Spinal cord (tissue), 9 donors: ENCODE measurements at regions not wholly inside any gene's neighbourhood (a gene's known extent, or its start where the extent isn't known, plus 50 kb on each side); places are given as distances from the start of the nearest gene placed in this dataset.

Experiments used
- DNase-seq, 6 donors: peaks; one replicate each; pipeline versions ENCODE4 v3.0.0 to v3.0.0-alpha.2; 2013 to 2015; ENCODE audit warnings: low spot score in 6 of 6, low read depth in 4 of 6
- H3K27ac ChIP-seq: one replicate; pipeline ENCODE4 v1.5.1; 2013; ENCODE audit warnings: low read depth, low read length, control low read depth
- H3K27me3 ChIP-seq: one replicate; pipeline ENCODE4 v1.6.1; 2013; ENCODE audit warnings: low read length; ENCODE audit not compliant: control insufficient read depth, insufficient read depth
- H3K36me3 ChIP-seq: one replicate; pipeline ENCODE4 v1.6.1; 2013; ENCODE audit warnings: low read length; ENCODE audit not compliant: control insufficient read depth, insufficient read depth
- H3K4me1 ChIP-seq: one replicate; pipeline ENCODE4 v1.6.1; 2013; ENCODE audit warnings: low read length; ENCODE audit not compliant: control insufficient read depth, insufficient read depth
- H3K4me3 ChIP-seq: one replicate; pipeline ENCODE4 v1.5.1; 2013; ENCODE audit warnings: low read depth, low read length, control low read depth
- H3K9me3 ChIP-seq: one replicate; pipeline ENCODE4 v1.6.1; 2013; ENCODE audit warnings: low read length; ENCODE audit not compliant: control insufficient read depth, insufficient read depth
- WGBS: methylation state at CpG from one replicate; pipeline ENCODE4 v1.1.5; 2013; ENCODE audit warnings: missing lambda C conversion rate; ENCODE audit not compliant: insufficient coverage; 5-methylcytosine and 5-hydroxymethylcytosine counted together
- donor health status: healthy.

- H3K27me3 ChIP-seq: no peaks in the 10 kb centered on the region
- DNase-seq: no peak
- WGBS: no CpG with 5 or more reads among the region's 3 CpGs
- H3K4me3 ChIP-seq: no peak overlapping the region
- no peaks in the 10 kb centered on the region for H3K36me3 ChIP-seq
- H3K9me3 ChIP-seq: peaks cover 4% of the 10 kb centered on the region
- H3K27ac ChIP-seq: no peak overlapping the region
- H3K4me1 ChIP-seq: no peaks in the 10 kb centered on the region
Observed at GRCh38 chr1:106480629-106481028, 575.8 kb upstream of the PRMT6 start.

DNA sequence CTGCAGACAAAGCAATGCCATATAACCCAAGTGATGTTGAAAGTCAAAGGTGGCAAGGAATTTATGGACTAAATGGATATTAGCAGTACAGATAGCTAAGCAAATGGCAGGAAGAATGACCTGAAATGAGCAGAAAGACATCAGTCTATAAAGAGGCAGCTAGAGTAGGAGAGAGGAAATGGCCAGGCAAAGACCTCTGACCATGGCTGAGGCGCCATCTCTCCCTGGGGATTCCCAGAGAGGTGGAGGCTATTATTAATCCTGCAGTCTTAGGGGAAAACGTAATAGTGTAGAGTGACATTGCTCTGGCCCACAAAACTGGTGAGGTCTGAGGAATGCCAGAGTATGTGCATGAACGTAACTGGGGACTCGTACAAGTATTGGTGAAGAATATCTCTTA, 563.6 kb upstream of the PRMT6 start:
- no peak for DNase-seq
- peaks cover 1% of the 10 kb centered on the region for H3K9me3 ChIP-seq
- H3K27me3 ChIP-seq: no peaks in the 10 kb centered on the region
- 93% methylated on average over 4 of the region's 4 CpGs for WGBS
- no peaks in the 10 kb centered on the region for H3K4me1 ChIP-seq
- no peak overlapping the region for H3K4me3 ChIP-seq
- H3K27ac ChIP-seq: no peak overlapping the region
- no peaks in the 10 kb centered on the region for H3K36me3 ChIP-seq

DNA sequence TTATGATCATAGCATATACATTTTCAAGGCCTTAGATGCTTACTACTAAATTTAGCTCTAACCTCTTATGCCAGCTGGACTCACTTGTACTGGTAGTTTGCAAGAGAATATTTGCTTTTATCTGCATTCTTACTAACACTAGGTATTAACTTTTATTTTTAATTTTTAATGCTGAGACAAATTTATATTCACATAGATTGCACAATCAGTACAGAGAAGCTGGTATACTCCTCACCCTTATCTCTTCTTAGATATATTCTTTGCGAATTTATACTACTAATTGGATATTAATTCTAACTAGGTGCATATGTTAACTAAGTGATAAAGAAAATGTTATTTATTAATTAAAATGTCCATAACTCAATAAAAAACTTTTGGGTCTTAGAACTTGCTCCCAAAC, 561.8 kb upstream of the PRMT6 start:
- H3K27ac ChIP-seq: no peak overlapping the region
- WGBS: no CpG with 5 or more reads among the region's 1 CpG
- no peak for DNase-seq

DNA sequence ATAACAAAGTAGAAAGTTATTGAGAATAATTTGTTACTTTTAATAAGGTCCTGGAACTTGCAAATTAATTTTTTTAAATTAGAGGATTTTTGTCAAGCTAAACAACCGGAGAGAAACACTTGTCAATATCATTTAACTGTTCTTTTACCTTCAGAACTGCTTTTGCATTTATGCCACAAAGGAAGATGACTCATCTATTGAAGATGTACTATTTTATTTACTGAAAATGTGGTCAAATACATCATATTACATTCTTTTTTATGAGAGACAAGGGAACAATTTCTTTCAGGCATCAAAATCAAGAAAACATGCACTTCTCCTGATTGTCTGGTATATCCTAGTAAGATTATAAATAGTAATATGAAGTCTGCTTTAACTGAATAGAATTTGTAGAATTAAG, 558.2 kb upstream of the PRMT6 start:
- no peaks in the 10 kb centered on the region for H3K4me1 ChIP-seq
- H3K27ac ChIP-seq: no peak overlapping the region
- no peaks in the 10 kb centered on the region for H3K27me3 ChIP-seq
- H3K36me3 ChIP-seq: no peaks in the 10 kb centered on the region
- WGBS: no CpG with 5 or more reads among the region's 1 CpG
- H3K9me3 ChIP-seq: no peaks in the 10 kb centered on the region
- no peak overlapping the region for H3K4me3 ChIP-seq
- DNase-seq: no peak

More for the DNA sequence above, 561.8 kb upstream of the PRMT6 start:
- Histone ChIP-seq H3K9me3 (no peaks in the 10 kb centered on the region), H3K4me1 (no peaks in the 10 kb centered on the region), H3K4me3 (no peak overlapping the region), H3K36me3 (no peaks in the 10 kb centered on the region), H3K27me3 (no peaks in the 10 kb centered on the region)

DNA sequence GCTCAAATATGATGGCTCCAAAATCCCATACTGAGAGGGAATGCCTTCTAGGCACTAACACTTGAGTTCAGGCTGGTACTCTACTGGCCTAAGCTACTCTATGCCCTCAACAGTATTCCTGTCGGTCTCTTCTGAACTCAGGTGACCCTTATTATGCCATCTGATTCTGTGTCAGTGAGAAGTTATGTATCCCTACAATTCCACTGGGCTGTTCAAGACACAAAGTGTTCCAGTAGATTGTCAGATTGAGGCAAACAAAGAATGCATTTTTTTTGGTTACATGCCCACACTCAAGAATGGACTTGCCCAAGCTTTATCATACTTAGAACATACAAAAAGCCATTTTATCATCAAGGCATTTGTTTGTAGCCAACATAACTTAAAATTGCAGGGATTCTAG, 553.8 kb upstream of the PRMT6 start:
- Histone ChIP-seq H3K9me3 (no peaks in the 10 kb centered on the region), H3K4me3 (no peak overlapping the region), H3K27ac (no peak overlapping the region), H3K27me3 (no peaks in the 10 kb centered on the region), H3K36me3 (no peaks in the 10 kb centered on the region), H3K4me1 (no peaks in the 10 kb centered on the region)
- no peak for DNase-seq
- no CpG with 5 or more reads among the region's 1 CpG for WGBS

GRCh38 chr1:106515375-106515774, 541.1 kb upstream of the PRMT6 start:
- Histone ChIP-seq H3K4me3 (no peak overlapping the region), H3K36me3 (no peaks in the 10 kb centered on the region), H3K27me3 (no peaks in the 10 kb centered on the region), H3K9me3 (no peaks in the 10 kb centered on the region), H3K27ac (no peak overlapping the region), H3K4me1 (no peaks in the 10 kb centered on the region)
- WGBS: 50% methylated on average over 2 of the region's 3 CpGs
- no peak for DNase-seq

- WGBS: 100% methylated on average over 1 of the region's 3 CpGs
- H3K27me3 ChIP-seq: no peaks in the 10 kb centered on the region
- no peaks in the 10 kb centered on the region for H3K9me3 ChIP-seq
- no peaks in the 10 kb centered on the region for H3K4me1 ChIP-seq
- H3K27ac ChIP-seq: no peak overlapping the region
- H3K4me3 ChIP-seq: no peak overlapping the region
- DNase-seq: no peak
- H3K36me3 ChIP-seq: no peaks in the 10 kb centered on the region
Observed at GRCh38 chr1:106517224-106517623, 539.2 kb upstream of the PRMT6 start.

- Histone ChIP-seq H3K36me3 (no peaks in the 10 kb centered on the region), H3K27ac (no peak overlapping the region), H3K4me1 (no peaks in the 10 kb centered on the region), H3K27me3 (no peaks in the 10 kb centered on the region), H3K4me3 (no peak overlapping the region), H3K9me3 (no peaks in the 10 kb centered on the region)
- peak in 5 of 6 donors; percentile 3 to 94 (median 11) for DNase-seq
- WGBS: no CpG with 5 or more reads among the region's 6 CpGs
Observed at GRCh38 chr1:106523497-106523896, 533.0 kb upstream of the PRMT6 start.

GRCh38 chr1:106524631-106525030, 531.8 kb upstream of the PRMT6 start:
- no peak for DNase-seq
- Histone ChIP-seq H3K9me3 (no peaks in the 10 kb centered on the region), H3K4me1 (no peaks in the 10 kb centered on the region), H3K27me3 (no peaks in the 10 kb centered on the region), H3K36me3 (no peaks in the 10 kb centered on the region), H3K27ac (no peak overlapping the region), H3K4me3 (no peak overlapping the region)
- WGBS: 79% methylated on average over 3 of the region's 3 CpGs

DNA sequence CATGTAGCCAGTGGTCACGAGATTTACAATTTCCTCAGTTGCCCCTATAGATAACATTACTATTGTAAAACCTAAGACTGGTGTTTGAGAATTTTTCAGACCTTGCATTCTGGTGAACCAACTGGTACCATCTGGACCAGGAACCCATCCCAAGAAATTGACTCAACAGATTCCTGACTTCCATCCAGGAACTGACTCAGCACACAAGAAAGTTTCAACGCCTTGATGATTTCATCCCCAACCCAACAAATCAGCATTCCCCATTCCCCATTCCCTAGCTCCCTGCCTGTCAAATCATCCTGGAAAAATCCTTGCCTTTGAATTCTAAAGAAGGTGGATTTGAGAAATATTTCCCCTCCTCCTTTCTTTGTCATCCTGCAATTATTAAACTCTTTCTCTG, 529.8 kb upstream of the PRMT6 start:
- no peaks in the 10 kb centered on the region for H3K9me3 ChIP-seq
- H3K4me1 ChIP-seq: no peaks in the 10 kb centered on the region
- no CpG with 5 or more reads among the region's 2 CpGs for WGBS
- no peak for DNase-seq
- no peaks in the 10 kb centered on the region for H3K27me3 ChIP-seq
- no peak overlapping the region for H3K4me3 ChIP-seq
- H3K27ac ChIP-seq: no peak overlapping the region
- no peaks in the 10 kb centered on the region for H3K36me3 ChIP-seq
